ENCODE measurements at regions not wholly inside any gene's neighbourhood (a gene's known extent, or its start where the extent isn't known, plus 50 kb on each side); places are given as distances from the start of the nearest gene placed in this dataset.
"Not testable (repeated sequence)": the region's sequence is repeated elsewhere in the genome, so short reads cannot be mapped to it uniquely, and the experiment has no call there.

DNA sequence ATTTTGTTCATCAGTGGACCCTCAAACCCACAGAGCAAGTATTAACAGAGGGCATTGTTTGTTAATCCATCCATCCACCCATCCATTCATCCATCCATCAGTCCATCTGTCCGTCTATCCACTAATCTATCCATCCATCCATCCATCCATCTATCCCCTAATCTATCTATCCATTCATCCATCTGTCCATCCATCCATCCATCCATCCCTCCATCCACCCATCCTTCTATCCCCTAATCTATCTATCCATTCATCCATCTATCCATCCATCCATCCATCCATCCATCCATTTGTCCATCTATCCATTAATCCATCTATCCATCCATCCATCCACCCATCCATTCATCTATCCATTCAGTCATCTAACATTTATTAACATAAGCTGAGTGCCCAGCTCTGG, 307.3 kb downstream of the MIAT start:
- no peak overlapping the region for H3K4me3 ChIP-seq
- in situ Hi-C loops (cut with MboI; ENCODE audit: low pct_unique_long_range_greater_than_20kb in 2 of 9, low sequenced_read_pairs in 9 of 9, unreplicated experiment in 9 of 9) = no loop called here
- no peak overlapping the region for H3K27ac ChIP-seq
- ATAC-seq (replicated peaks in 6 of 8) = no peak
- WGBS, 10 experiments = 0 to 83% (median 53%) methylated on average over 1 of the region's 1 CpG; no CpG with 5 or more reads in 3 of the 10 experiments
- peaks cover 0 to 9% of the 10 kb centered on the region in 2 donors for H3K4me1 ChIP-seq (replicated peaks in 1 of 2)

DNA sequence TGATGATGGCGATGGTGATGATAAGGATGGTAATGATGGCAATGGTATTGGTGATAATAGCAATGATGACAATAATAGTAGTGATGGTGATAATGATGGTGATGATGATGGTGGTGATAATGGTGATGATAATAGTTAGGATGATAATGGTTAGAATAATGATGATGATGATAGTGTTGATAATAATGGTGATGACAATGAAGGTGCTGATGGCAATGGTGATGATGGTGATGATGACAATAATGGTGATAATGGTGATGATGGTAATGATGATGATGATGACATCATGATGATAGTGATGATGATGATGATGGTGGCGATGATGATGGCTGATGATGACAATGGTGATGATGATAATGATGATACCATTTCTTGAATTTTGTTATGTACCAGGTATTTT, 309.9 kb downstream of the MIAT start:
- no peak overlapping the region for H3K4me3 ChIP-seq
- peaks cover 0 to 6% of the 10 kb centered on the region in 2 donors for H3K4me1 ChIP-seq (replicated peaks in 1 of 2)
- in situ Hi-C loops (cut with MboI; ENCODE audit: low pct_unique_long_range_greater_than_20kb in 2 of 9, low sequenced_read_pairs in 9 of 9, unreplicated experiment in 9 of 9) = no loop called here
- H3K27ac ChIP-seq = no peak overlapping the region
- 0 to 94% (median 80%) methylated on average over 1 to 2 of the region's 2 CpGs; no CpG with 5 or more reads in 2 of the 10 experiments for WGBS, 10 experiments
- no peak for ATAC-seq (replicated peaks in 6 of 8)

DNA sequence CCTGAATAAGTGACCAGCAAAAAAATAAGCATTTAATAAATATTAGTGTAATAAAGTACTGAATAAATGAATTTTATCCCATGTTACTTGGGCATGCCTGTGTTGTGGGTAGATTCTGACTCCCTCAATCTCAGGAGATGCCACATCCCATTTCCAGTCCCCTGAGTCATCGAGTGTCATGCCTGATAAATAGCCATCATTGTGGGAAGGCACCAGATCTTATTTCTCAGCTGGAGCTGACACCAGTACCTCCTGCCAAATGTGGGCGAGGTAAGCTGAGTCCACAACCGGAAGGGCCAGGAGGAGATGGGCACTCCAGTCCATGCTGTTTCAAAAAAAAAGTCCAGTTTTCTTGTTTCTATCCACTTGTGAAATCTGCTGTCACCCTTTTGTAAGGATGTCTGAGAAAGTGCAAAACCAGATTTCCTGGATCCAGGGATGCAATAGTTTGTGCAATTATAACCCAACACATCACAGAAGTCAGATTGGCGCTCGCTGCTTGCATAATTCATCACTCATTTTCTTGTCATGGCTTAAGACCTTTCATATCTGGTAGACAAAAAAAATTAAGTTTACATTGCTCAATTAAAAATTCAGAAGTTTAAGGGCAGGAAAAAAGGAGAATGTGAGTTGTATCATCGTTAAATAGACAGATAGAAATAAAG, 311.6 kb downstream of the MIAT start:
- H3K4me3 ChIP-seq = no peak overlapping the region
- H3K4me1 ChIP-seq (replicated peaks in 1 of 2) = peaks cover 0 to 6% of the 10 kb centered on the region in 2 donors
- H3K27ac ChIP-seq = no peak overlapping the region
- in situ Hi-C loops (cut with MboI; ENCODE audit: low pct_unique_long_range_greater_than_20kb in 2 of 9, low sequenced_read_pairs in 9 of 9, unreplicated experiment in 9 of 9) = no loop called here
- 18 to 100% (median 75%) methylated on average over 1 to 6 of the region's 6 CpGs; no CpG with 5 or more reads in 1 of the 10 experiments for WGBS, 10 experiments
- ATAC-seq (replicated peaks in 6 of 8) = peak in 6 of 8 experiments; percentile 40 to 69 (median 56)

- 0 to 80% (median 25%) methylated on average over 1 to 3 of the region's 5 CpGs; no CpG with 5 or more reads in 2 of the 10 experiments for WGBS, 10 experiments
- peak in 1 of 8 experiments; percentile 16 for ATAC-seq (replicated peaks in 6 of 8)
- Histone ChIP-seq H3K27ac (no peak overlapping the region), H3K4me3 (no peak overlapping the region), H3K4me1 (replicated peaks in 1 of 2) (peaks cover 6 to 8% of the 10 kb centered on the region in 2 donors)
- in situ Hi-C loops (cut with MboI; ENCODE audit: low pct_unique_long_range_greater_than_20kb in 2 of 9, low sequenced_read_pairs in 9 of 9, unreplicated experiment in 9 of 9) = no loop called here
Measured at GRCh38 chr22:26970809-26971394, 313.5 kb downstream of the MIAT start.

DNA sequence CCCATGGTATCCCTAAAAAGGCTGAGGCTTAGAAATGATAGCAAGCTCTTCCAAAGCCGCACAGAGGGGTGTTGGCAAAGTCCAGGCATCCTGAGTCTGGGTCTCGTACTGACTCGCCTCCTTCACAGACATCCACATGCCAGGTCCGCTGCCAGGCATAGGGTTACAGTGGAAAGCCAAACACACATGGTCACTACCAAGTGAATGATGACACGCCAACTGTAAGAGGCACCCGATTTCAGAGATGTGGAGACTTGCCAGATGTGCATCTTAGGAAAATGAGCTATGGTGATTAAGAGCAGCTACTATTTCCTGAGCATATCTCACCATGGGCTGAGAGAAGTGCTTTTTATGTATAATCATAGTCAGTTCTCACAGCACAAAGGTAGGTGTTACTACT, 314.9 kb downstream of the MIAT start:
- H3K4me3 ChIP-seq = no peak overlapping the region
- in situ Hi-C loops (cut with MboI; ENCODE audit: low pct_unique_long_range_greater_than_20kb in 2 of 9, low sequenced_read_pairs in 9 of 9, unreplicated experiment in 9 of 9) = no loop called here
- ATAC-seq (replicated peaks in 6 of 8) = no peak
- no peak overlapping the region for H3K27ac ChIP-seq
- 40 to 100% (median 83%) methylated on average over 1 to 5 of the region's 6 CpGs; no CpG with 5 or more reads in 3 of the 10 experiments for WGBS, 10 experiments
- H3K4me1 ChIP-seq (replicated peaks in 1 of 2) = peaks cover 6 to 8% of the 10 kb centered on the region in 2 donors

GRCh38 chr22:26972915-26973314, 315.5 kb downstream of the MIAT start:
- in situ Hi-C loops (cut with MboI; ENCODE audit: low pct_unique_long_range_greater_than_20kb in 2 of 9, low sequenced_read_pairs in 9 of 9, unreplicated experiment in 9 of 9); H3K4me3 ChIP-seq; ATAC-seq (replicated peaks in 6 of 8); H3K4me1 ChIP-seq (replicated peaks in 1 of 2); H3K27ac ChIP-seq: not testable (repeated sequence)
- WGBS, 10 experiments = 40 to 86% (median 78%) methylated on average over 1 to 4 of the region's 5 CpGs; no CpG with 5 or more reads in 2 of the 10 experiments

GRCh38 chr22:26974034-26974433, 316.6 kb downstream of the MIAT start:
- Histone ChIP-seq H3K27ac (no peak overlapping the region), H3K4me1 (replicated peaks in 1 of 2) (peaks cover 9 to 13% of the 10 kb centered on the region in 2 donors), H3K4me3 (no peak overlapping the region)
- no peak for ATAC-seq (replicated peaks in 6 of 8)
- WGBS, 10 experiments = 40 to 100% (median 83%) methylated on average over 1 to 2 of the region's 3 CpGs; no CpG with 5 or more reads in 1 of the 10 experiments
- in situ Hi-C loops (cut with MboI; ENCODE audit: low pct_unique_long_range_greater_than_20kb in 2 of 9, low sequenced_read_pairs in 9 of 9, unreplicated experiment in 9 of 9) = no loop called here

DNA sequence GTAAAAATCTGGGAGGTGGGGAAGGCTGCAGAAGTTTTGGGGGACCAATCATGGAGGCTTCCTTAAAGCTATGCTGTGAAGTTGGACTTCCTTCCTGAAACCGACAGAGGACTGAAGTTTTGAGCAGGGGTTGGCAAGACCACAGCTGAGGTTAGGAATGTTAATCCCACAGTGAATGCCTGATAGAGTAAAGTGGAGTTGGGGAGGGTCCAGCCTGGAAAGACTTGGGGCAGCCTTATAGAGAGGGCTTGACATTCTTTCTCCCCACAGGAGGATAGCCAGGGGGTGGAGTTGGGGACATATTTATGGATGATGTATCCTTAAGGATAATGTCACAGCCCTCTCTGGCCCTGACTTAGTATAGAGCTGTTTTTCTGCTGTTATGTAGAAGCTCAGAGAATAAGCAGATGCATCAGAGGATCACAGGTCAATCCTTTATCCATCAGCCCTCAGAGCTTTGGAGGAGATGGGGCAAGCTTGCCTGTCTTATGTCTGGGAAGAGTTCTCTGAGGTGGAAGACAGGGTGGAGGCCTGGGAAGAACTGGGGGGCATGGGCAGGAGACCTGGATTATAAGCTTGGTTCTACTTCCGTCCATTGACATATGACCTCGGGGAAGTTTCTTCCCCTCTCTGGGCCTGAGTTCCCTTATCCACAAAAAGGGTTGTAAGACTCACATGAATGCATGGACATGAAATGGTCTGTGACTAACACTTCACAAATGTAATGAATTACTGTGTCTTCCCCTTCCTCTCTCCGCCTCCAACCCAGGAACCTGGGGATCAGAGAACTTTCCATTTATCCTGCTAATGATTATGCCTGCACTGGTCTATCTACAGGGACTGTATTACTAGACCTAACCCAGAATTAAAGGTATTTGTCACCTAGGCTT, 317.8 kb downstream of the MIAT start:
- no peak overlapping the region for H3K4me3 ChIP-seq
- 20 to 71% (median 50%) methylated on average over 1 to 3 of the region's 4 CpGs; no CpG with 5 or more reads in 3 of the 10 experiments for WGBS, 10 experiments
- peak in 3 of 8 experiments; percentile 37 to 55 (median 47) for ATAC-seq (replicated peaks in 6 of 8)
- peaks cover 10 to 20% of the 10 kb centered on the region in 2 donors for H3K4me1 ChIP-seq (replicated peaks in 1 of 2)
- in situ Hi-C loops (cut with MboI; ENCODE audit: low pct_unique_long_range_greater_than_20kb in 2 of 9, low sequenced_read_pairs in 9 of 9, unreplicated experiment in 9 of 9) = no loop called here
- H3K27ac ChIP-seq = no peak overlapping the region

DNA sequence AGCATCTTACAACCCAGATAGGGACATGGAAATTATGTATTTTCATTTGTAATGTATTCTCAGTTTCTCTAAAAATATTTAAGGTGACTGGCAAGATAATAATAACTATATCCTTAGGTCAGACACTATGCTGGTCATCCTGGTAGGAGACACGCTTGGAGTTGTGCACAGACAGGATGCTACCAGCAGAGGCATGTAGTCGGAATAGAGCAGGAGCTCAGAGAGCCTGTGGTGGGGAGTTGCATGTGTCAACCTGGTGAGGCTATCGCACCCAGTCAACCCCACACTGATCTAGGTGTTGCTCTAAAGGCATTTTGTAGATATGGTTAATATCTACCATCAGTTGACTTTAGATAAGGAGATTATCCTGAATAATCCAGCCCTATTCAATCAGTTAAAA, 318.5 kb downstream of the MIAT start:
- no peak overlapping the region for H3K4me3 ChIP-seq
- no peak for ATAC-seq (replicated peaks in 6 of 8)
- H3K27ac ChIP-seq = no peak overlapping the region
- peaks cover 10 to 20% of the 10 kb centered on the region in 2 donors for H3K4me1 ChIP-seq (replicated peaks in 1 of 2)
- in situ Hi-C loops (cut with MboI; ENCODE audit: low pct_unique_long_range_greater_than_20kb in 2 of 9, low sequenced_read_pairs in 9 of 9, unreplicated experiment in 9 of 9) = no loop called here
- 0 to 100% (median 69%) methylated on average over 1 to 3 of the region's 3 CpGs; no CpG with 5 or more reads in 3 of the 10 experiments for WGBS, 10 experiments

DNA sequence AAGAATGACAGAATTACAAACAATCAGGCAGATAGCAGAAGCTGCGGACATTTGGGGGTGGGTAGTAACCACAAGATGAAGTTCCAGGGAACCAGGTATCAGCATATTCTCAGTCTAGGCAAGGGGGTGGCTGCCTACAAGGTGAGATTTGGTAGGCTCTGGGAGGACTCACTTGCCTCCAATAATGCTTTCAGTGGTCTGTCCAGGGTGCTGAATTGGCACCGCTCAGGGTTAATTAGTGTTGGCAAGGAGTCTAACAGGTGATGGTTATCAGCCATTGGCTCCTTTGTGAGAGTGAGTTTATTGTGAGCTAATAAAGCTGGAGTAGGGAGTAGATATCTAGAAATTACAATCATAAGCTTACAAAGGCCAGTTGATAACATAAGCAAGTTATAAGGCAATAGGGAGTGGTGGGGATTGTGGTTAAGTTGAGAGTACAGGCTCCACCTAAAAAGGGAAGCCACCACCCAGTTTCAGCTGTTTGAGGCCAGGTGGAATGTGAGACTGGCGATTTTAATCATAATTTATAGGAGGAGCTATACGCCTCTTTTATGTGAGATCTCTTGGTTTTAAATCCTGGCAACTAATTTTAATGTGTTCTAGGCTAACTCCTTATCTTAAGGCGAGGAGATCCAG, 320.5 kb downstream of the MIAT start:
- Histone ChIP-seq H3K4me1 (replicated peaks in 1 of 2) (peaks cover 16 to 35% of the 10 kb centered on the region in 2 donors), H3K27ac (no peak overlapping the region), H3K4me3 (no peak overlapping the region)
- ATAC-seq (replicated peaks in 6 of 8) = peak in 1 of 8 experiments; percentile 63
- in situ Hi-C loops (cut with MboI; ENCODE audit: low pct_unique_long_range_greater_than_20kb in 2 of 9, low sequenced_read_pairs in 9 of 9, unreplicated experiment in 9 of 9) = no loop called here
- WGBS, 10 experiments = 18 to 86% (median 52%) methylated on average over 1 to 4 of the region's 5 CpGs; no CpG with 5 or more reads in 1 of the 10 experiments

GRCh38 chr22:26979294-26979693, 321.9 kb downstream of the MIAT start:
- peaks cover 16 to 35% of the 10 kb centered on the region in 2 donors for H3K4me1 ChIP-seq (replicated peaks in 1 of 2)
- H3K27ac ChIP-seq = no peak overlapping the region
- in situ Hi-C loops (cut with MboI; ENCODE audit: low pct_unique_long_range_greater_than_20kb in 2 of 9, low sequenced_read_pairs in 9 of 9, unreplicated experiment in 9 of 9) = no loop called here
- H3K4me3 ChIP-seq = no peak overlapping the region
- ATAC-seq (replicated peaks in 6 of 8) = no peak
- 20 to 92% (median 69%) methylated on average over 1 to 6 of the region's 6 CpGs; no CpG with 5 or more reads in 2 of the 10 experiments for WGBS, 10 experiments

GRCh38 chr22:26981111-26981510, 323.7 kb downstream of the MIAT start:
- no peak overlapping the region for H3K4me3 ChIP-seq
- ATAC-seq (replicated peaks in 6 of 8) = peak in 3 of 8 experiments; percentile 8 to 23 (median 21)
- H3K27ac ChIP-seq = no peak overlapping the region
- 40 to 93% (median 89%) methylated on average over 2 to 5 of the region's 7 CpGs; no CpG with 5 or more reads in 3 of the 10 experiments for WGBS, 10 experiments
- in situ Hi-C loops (cut with MboI; ENCODE audit: low pct_unique_long_range_greater_than_20kb in 2 of 9, low sequenced_read_pairs in 9 of 9, unreplicated experiment in 9 of 9) = no loop called here
- peaks cover 21 to 40% of the 10 kb centered on the region in 2 donors for H3K4me1 ChIP-seq (replicated peaks in 1 of 2)

Data from motor neuron (in vitro differentiated cells).